ENCODE measurements at regions not wholly inside any gene's neighbourhood (a gene's known extent, or its start where the extent isn't known, plus 50 kb on each side); places are given as distances from the start of the nearest gene placed in this dataset.

GRCh38 chr21:26408511-26408910 lies 164.6 kb downstream of the CYYR1 start:
- no peak for TF ChIP-seq POLR2AphosphoS5 (IDR thresholded peaks at IDR 0.05)
- no peak for TF ChIP-seq CTCF (IDR thresholded peaks at IDR 0.05)

Data from breast epithelium (tissue), 3 donors.